ENCODE measurements at regions not wholly inside any gene's neighbourhood (a gene's known extent, or its start where the extent isn't known, plus 50 kb on each side); places are given as distances from the start of the nearest gene placed in this dataset.
"Not testable (repeated sequence)": the region's sequence is repeated elsewhere in the genome, so short reads cannot be mapped to it uniquely, and the experiment has no call there.

DNA sequence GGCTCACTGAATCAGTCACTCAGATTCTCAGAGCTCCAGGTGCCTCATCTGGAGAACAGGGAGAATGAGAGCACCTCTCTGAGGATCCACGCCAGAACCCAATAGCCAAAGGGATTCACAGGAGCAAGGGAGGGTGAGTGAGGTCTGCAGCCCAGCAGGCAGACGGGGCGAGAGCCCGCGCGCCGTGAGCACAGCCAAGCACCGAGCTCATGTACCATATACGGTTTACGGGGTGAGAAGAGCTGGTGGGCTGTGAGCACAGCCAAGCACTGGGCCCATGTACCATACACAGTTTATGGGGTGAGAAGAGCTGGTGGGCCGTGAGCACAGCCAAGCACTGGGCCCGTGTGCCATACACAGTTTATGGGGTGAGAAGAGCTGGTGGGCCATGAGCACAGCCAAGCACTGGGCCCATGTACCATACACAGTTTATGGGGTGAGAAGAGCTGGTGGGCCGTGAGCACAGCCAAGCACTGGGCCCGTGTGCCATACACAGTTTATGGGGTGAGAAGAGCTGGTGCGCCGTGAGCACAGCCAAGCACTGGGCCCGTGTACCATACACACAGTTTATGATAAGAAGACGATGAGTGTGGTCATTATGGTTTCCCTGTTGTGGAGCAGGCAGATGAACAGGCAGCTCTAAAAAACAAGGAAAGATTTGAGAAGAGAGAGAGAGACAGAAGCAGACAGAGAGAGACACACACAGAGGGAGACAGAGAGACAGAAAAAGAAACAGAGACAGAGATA is 125.7 kb upstream of the ANO1 start:
- TF ChIP-seq, protein P1, sequence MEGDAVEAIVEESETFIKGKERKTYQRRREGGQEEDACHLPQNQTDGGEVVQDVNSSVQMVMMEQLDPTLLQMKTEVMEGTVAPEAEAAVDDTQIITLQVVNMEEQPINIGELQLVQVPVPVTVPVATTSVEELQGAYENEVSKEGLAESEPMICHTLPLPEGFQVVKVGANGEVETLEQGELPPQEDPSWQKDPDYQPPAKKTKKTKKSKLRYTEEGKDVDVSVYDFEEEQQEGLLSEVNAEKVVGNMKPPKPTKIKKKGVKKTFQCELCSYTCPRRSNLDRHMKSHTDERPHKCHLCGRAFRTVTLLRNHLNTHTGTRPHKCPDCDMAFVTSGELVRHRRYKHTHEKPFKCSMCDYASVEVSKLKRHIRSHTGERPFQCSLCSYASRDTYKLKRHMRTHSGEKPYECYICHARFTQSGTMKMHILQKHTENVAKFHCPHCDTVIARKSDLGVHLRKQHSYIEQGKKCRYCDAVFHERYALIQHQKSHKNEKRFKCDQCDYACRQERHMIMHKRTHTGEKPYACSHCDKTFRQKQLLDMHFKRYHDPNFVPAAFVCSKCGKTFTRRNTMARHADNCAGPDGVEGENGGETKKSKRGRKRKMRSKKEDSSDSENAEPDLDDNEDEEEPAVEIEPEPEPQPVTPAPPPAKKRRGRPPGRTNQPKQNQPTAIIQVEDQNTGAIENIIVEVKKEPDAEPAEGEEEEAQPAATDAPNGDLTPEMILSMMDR (IDR thresholded peaks at IDR 0.05 in 2 of 3, conservative IDR thresholded peaks at IDR 0.05 in 1 of 3; ENCODE audit: borderline replicate concordance in 1 of 3, insufficient read depth in 1 of 3, low read depth in 2 of 3, low read length in 2 of 3), result not testable (repeated sequence)
- TF ChIP-seq POLR2A (IDR thresholded peaks at IDR 0.05; ENCODE audit: borderline replicate concordance, extremely low read depth, insufficient read depth, insufficient read length); ZNF274 (IDR thresholded peaks at IDR 0.05; ENCODE audit: low read depth, low read length); JUND (IDR thresholded peaks at IDR 0.05); EZH2 (IDR thresholded peaks at IDR 0.05); EZH2phosphoT487 (IDR thresholded peaks at IDR 0.05; ENCODE audit: borderline replicate concordance): not testable (repeated sequence)
- TF ChIP-seq, protein P2, sequence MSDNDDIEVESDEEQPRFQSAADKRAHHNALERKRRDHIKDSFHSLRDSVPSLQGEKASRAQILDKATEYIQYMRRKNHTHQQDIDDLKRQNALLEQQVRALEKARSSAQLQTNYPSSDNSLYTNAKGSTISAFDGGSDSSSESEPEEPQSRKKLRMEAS (IDR thresholded peaks at IDR 0.05), result not testable (repeated sequence)

Data from HCT116 (cell line).